Stimulated activated naive CD8-positive, alpha-beta T cell treated with anti-CD3 and anti-CD28 coated beads, Interleukin-15, Interleukin-2, amounts not matched to agents 100 ng/mL and 50 ng/mL, for 24 hours (primary cell): ENCODE measurements at regions not wholly inside any gene's neighbourhood (a gene's known extent, or its start where the extent isn't known, plus 50 kb on each side); places are given as distances from the start of the nearest gene placed in this dataset.

Experiments used
- H3K27ac Mint-ChIP-seq: one replicate; pipeline ENCODE4 v1.8.0; 2021; ENCODE audit warnings: mild to moderate bottlenecking, mixed read lengths
- H3K27me3 Mint-ChIP-seq: one replicate; pipeline ENCODE4 v1.8.0; 2021; ENCODE audit warnings: mixed read lengths
- H3K36me3 Mint-ChIP-seq: one replicate; pipeline ENCODE4 v1.8.0; 2021; ENCODE audit warnings: low read depth, mixed read lengths
- H3K4me1 Mint-ChIP-seq: one replicate; pipeline ENCODE4 v1.8.0; 2021; ENCODE audit warnings: low read depth, mixed read lengths
- H3K4me3 Mint-ChIP-seq: one replicate; pipeline ENCODE4 v1.8.0; 2021; ENCODE audit warnings: mild to moderate bottlenecking, mixed read lengths
- H3K9me3 Mint-ChIP-seq: one replicate; pipeline ENCODE4 v1.8.0; 2021; ENCODE audit warnings: mixed read lengths

DNA sequence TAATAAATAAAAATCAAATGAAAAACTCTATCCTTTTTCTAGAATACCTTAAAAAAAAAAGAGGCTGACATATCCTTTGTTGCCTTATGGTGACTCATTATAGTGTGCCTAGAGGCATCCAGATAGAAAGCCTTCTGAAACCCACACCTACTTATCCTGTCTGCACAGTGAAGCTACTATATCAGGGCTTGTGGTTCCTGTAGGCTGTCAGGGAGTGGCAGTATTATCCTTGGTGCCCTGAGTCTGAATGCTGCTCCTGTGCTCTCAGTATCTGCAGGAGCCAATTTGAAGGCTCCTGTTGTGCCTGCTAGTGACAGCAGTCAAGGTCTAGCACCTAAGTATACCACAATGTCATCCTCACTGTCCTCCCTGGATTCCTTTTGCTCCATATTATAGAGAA lies 168.4 kb upstream of the AVPR1A start:
- no peak overlapping the region for H3K4me3 Mint-ChIP-seq
- H3K4me1 Mint-ChIP-seq = no peaks in the 10 kb centered on the region
- H3K27me3 Mint-ChIP-seq = no peaks in the 10 kb centered on the region
- H3K27ac Mint-ChIP-seq = no peak overlapping the region
- no peaks in the 10 kb centered on the region for H3K36me3 Mint-ChIP-seq
- no peaks in the 10 kb centered on the region for H3K9me3 Mint-ChIP-seq

DNA sequence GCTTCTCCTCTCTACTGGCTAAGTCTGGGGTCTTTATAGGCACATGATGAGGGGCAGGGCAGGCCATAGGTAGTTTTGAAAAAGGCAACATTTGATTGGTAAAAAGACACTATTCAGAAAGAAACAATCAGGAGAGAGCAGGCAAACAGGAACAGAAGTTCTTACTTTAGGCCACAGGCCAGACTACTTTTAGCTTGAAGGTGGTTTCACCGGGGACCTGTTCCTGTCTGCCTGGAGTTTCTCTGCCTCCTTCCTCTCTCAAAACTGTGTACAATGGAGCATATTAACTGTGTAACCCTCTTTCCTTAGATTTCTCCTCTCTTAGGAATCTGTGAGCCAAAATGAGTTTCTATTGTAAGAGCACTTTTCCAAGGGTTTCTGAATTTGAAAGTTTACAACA lies 167.9 kb upstream of the AVPR1A start:
- Mint-ChIP-seq H3K9me3 (no peaks in the 10 kb centered on the region), H3K36me3 (no peaks in the 10 kb centered on the region), H3K4me1 (no peaks in the 10 kb centered on the region), H3K27ac (no peak overlapping the region), H3K4me3 (no peak overlapping the region), H3K27me3 (no peaks in the 10 kb centered on the region)

DNA sequence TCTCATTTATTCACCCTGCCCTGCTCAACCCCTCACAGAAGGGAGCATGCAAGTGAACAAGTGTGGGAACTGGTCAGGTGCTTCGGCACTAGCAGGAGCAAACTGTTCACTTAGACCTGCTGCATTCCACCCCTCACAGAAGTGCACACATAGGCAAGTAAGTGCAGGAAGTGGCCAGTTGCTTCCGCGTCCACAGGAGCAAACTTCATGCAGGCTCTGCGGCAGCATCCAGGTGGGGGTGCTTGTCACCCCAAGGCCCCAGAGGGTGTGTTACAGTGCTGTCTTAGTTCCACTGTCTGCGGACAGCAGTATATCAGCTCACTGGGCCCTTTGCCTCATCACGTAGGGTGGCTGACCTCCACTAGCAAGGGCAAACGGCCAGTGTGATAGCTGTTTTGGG lies 167.3 kb upstream of the AVPR1A start:
- Mint-ChIP-seq H3K4me3 (no peak overlapping the region), H3K36me3 (no peaks in the 10 kb centered on the region), H3K9me3 (no peaks in the 10 kb centered on the region), H3K27ac (no peak overlapping the region), H3K4me1 (no peaks in the 10 kb centered on the region), H3K27me3 (no peaks in the 10 kb centered on the region)

DNA sequence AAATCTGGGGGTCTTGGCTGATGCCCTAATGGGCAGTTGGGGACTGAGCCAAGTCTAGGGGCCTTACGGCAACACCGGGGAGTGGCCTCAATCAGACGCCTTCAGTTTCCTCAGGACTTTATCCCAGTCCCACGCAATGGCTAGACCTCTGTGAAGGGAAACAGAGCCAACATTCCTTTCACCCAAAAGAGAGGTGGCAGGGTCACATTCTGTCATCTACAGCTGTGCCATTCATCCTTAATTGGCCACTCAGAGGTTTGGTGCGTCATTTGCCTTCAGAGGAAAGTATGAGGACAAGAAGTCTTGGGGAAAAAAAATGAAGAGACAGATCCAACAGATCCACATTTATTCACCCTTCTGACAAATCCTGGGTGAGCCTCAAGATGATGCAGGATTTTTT lies 166.9 kb upstream of the AVPR1A start:
- no peaks in the 10 kb centered on the region for H3K36me3 Mint-ChIP-seq
- H3K4me1 Mint-ChIP-seq = no peaks in the 10 kb centered on the region
- no peaks in the 10 kb centered on the region for H3K9me3 Mint-ChIP-seq
- H3K4me3 Mint-ChIP-seq = no peak overlapping the region
- no peaks in the 10 kb centered on the region for H3K27me3 Mint-ChIP-seq
- H3K27ac Mint-ChIP-seq = no peak overlapping the region

DNA sequence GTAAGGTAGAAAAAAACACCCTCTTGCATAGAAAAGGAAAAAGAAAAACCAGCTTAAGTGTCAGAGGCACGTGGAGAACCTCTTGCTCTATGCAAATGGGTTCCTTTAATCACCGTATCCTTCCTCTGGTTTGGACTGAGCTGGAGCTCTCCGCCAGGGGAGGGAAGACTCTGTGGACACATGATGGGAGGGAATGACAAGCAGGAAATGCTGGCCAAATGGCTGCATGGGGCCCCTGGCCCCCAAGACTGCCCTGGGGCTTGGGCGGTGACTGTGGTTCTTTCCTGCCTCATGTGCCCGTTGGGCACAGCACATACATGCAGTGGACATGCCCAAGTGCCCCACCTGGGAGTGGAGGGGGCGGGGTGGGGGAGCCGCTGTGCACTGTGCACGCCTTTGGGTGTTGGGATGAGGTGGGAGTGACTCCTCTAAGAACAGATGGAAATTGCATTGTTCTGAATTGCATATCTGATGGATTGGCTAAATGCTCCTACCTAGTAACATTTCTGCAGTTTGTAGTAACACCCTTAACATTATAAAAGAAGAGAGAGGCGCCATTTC lies 166.4 kb upstream of the AVPR1A start:
- Mint-ChIP-seq H3K36me3 (no peaks in the 10 kb centered on the region), H3K27me3 (no peaks in the 10 kb centered on the region), H3K4me3 (no peak overlapping the region), H3K9me3 (no peaks in the 10 kb centered on the region), H3K27ac (no peak overlapping the region), H3K4me1 (no peaks in the 10 kb centered on the region)

DNA sequence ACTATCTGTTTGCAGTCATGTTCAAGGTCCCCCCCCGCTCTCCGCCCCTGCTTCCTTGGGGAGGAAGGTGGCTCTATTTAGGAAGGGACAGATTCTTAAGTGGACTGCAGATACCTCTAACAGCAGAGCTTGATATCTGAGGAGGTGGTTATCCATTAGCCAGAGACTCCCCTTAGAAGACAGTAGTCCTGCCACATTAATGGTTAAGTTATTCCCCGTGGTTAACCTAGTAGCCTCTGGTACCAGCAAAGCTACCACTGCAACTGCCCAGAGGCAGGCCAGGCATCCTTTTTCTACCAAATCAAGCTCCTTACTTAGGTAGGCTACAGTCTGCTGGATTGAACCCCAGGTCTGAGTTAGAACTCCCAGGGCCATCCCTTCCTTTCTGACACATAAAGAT lies 162.1 kb upstream of the AVPR1A start:
- H3K9me3 Mint-ChIP-seq = peaks cover 7% of the 10 kb centered on the region
- no peaks in the 10 kb centered on the region for H3K27me3 Mint-ChIP-seq
- no peak overlapping the region for H3K4me3 Mint-ChIP-seq
- H3K4me1 Mint-ChIP-seq = no peaks in the 10 kb centered on the region
- no peak overlapping the region for H3K27ac Mint-ChIP-seq
- no peaks in the 10 kb centered on the region for H3K36me3 Mint-ChIP-seq

DNA sequence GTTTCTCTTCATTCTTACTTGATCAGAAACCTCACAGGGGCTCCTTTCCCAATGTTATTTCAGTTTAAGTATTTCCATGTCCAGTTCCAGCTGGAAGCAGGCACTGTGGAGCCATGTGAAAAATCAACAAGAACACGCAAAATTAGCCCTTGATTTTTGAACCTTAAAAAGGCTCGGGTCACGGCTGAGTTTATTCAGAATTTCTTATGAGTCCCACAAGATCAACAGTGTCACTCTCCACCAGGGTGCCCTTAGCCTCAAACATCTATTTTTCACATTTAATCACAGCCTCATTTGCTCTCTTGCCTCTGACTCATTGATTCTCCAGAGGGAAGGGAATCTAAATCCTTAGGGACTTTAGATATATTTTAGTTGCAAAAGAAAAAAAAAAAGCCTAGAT lies 157.7 kb upstream of the AVPR1A start:
- H3K27me3 Mint-ChIP-seq = no peaks in the 10 kb centered on the region
- peaks cover 7% of the 10 kb centered on the region for H3K9me3 Mint-ChIP-seq
- no peaks in the 10 kb centered on the region for H3K36me3 Mint-ChIP-seq
- H3K27ac Mint-ChIP-seq = no peak overlapping the region
- H3K4me3 Mint-ChIP-seq = no peak overlapping the region
- no peaks in the 10 kb centered on the region for H3K4me1 Mint-ChIP-seq

DNA sequence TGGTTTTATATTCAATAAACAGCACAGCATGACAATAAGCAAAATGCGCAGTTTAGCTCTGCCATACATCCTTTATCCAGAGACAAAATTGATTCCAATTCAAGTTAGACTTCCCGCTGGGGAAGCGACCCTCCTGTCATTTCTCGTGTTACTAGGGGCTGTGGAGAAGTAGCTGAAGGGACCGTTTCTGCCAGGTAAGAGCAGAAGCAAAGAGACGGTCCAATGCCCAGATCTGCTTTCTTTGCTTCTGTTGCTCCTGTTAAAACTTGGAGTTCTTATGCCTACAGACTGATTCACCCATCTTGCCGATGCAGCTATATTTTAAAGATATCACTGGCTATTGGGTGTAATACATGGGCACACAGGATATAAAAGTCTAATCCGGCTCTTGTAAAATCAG lies 156.8 kb upstream of the AVPR1A start:
- Mint-ChIP-seq H3K27ac (no peak overlapping the region), H3K4me1 (no peaks in the 10 kb centered on the region), H3K27me3 (no peaks in the 10 kb centered on the region), H3K36me3 (no peaks in the 10 kb centered on the region), H3K4me3 (no peak overlapping the region), H3K9me3 (peaks cover 7% of the 10 kb centered on the region)

DNA sequence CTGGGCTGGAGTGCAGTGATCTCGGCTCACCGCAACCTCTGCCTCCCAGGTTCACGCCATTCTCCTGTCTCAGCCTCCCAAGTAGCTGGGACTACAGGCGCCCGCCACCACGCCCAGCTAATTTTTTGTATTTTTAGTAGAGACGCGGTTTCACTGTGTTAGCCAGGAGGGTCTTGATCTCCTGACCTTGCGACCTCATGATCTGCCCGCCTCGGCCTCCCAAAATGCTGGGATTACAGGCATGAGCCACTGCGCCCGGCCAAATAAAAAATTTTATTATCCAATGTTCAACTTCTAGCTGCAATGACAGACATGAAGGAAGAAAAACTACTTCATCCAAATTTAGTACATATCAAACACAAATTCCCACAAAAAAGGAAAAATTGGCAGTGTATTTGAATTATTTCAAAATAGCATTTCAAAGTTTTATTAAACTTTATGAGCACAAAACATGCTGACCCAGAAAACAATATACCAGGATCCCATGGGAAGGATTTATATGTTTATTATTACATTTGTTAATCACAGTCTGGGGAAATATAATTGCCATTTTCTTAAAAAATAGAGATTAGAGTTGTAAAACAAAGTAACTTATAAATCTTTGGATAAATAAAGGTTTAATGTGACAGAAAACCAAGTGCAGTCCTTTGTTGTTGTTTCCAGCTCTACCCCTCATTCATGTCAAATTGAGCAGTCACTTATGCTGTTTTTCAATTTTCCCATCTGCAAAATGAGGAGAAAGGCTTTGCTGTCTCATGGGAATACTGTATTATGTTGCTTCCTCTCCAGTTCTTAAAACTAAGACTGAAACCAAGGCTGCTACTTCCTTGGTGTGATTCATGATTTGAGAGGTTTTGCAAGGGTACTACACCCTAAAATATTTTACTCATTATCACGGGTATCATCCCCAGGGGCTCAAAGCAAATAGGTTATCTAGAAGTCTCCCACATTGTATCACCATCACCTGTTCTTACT lies 155.2 kb upstream of the AVPR1A start:
- Mint-ChIP-seq H3K4me3 (no peak overlapping the region), H3K9me3 (peaks cover 5% of the 10 kb centered on the region), H3K27ac (no peak overlapping the region), H3K4me1 (peaks cover 3% of the 10 kb centered on the region), H3K27me3 (no peaks in the 10 kb centered on the region), H3K36me3 (no peaks in the 10 kb centered on the region)

DNA sequence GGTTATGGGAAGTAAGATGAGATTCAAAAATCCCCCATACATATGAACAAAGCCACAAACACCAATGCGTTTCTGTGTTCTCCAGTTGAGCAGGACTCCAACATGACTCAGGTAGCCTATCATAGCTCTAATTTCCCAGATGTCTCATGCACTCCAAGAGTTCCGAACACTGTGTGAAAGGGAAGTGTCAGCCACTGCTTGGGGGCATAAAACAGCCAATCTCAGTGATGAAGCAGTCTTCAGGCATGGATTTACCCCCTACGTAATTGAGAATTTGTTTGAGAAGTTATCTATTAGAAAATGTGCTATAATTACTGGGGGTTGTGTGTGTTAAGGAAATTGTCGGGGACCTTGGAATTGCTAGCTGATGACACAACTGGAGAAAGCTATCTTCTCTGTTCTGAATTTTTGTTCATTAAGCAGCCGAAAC lies 153.9 kb upstream of the AVPR1A start:
- H3K27ac Mint-ChIP-seq = no peak overlapping the region
- H3K4me1 Mint-ChIP-seq = peaks cover 3% of the 10 kb centered on the region
- no peaks in the 10 kb centered on the region for H3K27me3 Mint-ChIP-seq
- no peaks in the 10 kb centered on the region for H3K36me3 Mint-ChIP-seq
- H3K4me3 Mint-ChIP-seq = no peak overlapping the region
- no peaks in the 10 kb centered on the region for H3K9me3 Mint-ChIP-seq

DNA sequence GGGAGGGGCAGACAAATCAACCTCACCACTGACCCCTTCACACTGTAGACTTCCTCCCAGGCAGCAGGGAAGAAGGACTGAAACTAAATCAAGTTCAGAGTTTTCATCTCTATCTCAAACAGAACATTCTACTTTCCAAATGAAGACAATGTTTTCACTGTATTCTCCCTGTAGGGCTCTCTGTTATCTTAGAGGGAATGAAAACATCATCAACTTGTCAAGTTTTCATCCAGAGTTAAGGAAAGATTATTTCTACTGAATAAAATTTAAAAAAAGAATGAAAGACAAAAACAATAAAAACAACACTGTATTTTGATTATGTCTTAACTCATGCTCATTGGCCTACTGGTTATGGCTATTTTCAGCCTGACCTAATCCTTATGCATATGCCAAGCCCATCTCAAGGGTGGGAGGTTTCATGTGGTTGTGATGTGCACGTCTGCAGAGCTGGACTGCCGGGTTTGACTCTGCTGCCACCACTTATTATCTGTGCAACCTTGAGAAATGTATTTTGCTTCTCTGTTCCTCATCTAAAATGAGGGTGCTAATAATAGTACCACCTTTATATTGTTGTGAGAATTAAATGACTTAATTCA lies 152.0 kb upstream of the AVPR1A start:
- Mint-ChIP-seq H3K27me3 (no peaks in the 10 kb centered on the region), H3K4me1 (peaks cover 3% of the 10 kb centered on the region), H3K9me3 (no peaks in the 10 kb centered on the region), H3K36me3 (no peaks in the 10 kb centered on the region), H3K4me3 (no peak overlapping the region), H3K27ac (no peak overlapping the region)

DNA sequence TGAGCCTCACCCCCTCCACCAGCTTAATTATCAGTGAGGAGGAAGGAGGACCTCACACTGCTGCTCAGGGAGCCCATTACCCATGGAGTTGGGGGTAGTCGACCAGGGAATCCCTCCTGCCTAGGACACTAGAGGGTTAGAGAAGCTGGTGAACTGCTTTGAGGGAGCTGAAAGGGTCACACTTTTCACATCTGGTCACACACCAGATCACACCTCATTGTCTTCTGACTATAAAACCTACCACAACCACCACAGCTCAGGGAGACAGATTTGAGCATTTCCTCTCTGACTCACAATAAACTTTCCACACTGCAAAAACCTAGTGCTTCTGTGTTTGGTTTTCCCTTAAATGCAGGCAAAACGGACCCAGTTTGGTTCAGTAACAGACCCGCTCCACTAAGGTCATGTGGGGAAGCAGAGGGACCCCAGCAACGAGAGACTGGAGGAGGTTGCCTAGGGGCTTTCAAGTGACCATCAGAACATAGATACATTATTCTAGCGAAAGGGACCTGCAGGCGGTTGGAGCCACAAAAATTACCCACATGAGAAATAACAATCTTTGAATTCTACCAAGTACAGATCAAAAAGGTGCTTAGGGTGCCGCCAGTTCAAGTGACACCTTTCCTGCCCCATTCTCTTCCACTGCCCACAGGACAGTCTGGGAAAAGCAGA lies 151.4 kb upstream of the AVPR1A start:
- Mint-ChIP-seq H3K4me1 (peaks cover 3% of the 10 kb centered on the region), H3K4me3 (no peak overlapping the region), H3K27me3 (no peaks in the 10 kb centered on the region), H3K9me3 (no peaks in the 10 kb centered on the region), H3K27ac (no peak overlapping the region), H3K36me3 (no peaks in the 10 kb centered on the region)

DNA sequence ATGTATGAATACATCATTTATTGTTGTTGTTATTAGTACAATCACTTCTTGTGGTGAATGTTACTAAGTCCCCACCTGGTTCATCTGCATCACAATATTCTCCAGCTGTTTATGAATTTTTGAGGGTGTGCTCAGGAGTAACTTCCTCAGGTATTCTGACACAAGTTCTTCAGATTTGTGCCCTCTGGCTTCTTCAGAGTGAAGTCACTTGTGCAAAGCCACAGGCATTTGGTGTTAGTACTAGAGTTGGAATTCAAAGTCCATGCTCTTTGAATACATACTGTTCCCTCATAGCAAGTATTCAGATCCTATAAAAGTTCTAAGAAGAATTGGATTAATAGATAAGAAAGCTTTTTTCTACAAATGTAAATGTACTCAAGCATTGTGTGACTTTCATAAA lies 150.3 kb upstream of the AVPR1A start:
- Mint-ChIP-seq H3K27me3 (no peaks in the 10 kb centered on the region), H3K4me1 (peaks cover 3% of the 10 kb centered on the region), H3K9me3 (no peaks in the 10 kb centered on the region), H3K36me3 (no peaks in the 10 kb centered on the region), H3K4me3 (no peak overlapping the region), H3K27ac (no peak overlapping the region)

DNA sequence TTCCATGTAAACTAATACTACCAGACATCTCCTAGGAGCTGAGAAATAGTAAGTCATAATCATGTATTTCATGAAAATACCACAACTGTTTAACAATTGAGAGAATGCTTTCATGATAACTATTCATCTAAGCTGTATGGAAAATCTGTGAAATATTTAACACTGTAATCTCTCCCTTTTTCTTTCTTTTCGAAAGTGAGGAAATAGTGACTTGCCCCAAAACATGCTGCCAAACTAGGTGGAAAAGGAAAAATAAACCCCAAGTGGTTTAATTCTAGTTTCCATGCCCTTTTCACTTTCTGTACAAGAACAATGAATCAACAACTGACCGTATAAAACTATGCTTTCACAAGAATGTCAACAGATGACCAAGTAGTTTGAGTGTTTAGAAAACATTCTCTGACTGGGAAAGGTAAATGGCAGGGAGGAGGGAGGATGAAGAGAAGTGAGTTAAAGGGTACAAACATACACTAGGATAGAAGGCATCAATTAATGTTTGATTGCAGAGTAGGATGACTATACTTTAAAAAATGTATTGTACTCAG lies 147.5 kb upstream of the AVPR1A start:
- Mint-ChIP-seq H3K4me3 (no peak overlapping the region), H3K27me3 (no peaks in the 10 kb centered on the region), H3K9me3 (no peaks in the 10 kb centered on the region), H3K36me3 (no peaks in the 10 kb centered on the region), H3K4me1 (peaks cover 3% of the 10 kb centered on the region), H3K27ac (no peak overlapping the region)

DNA sequence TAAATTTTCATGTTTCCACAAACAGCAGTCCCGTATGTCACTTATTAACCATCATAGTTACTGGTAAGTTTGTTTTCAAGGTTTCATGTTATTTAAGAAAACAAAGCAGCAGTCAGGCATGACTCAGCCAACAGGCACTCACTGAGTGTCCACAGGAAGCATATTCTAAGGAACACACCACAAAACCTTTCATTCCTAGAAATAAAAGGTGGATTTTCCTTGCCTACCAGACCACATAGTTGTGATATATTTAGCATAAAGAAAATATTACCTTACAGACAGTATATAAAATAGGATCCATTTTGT lies 143.3 kb upstream of the AVPR1A start:
- H3K4me1 Mint-ChIP-seq = no peaks in the 10 kb centered on the region
- no peaks in the 10 kb centered on the region for H3K36me3 Mint-ChIP-seq
- no peaks in the 10 kb centered on the region for H3K27me3 Mint-ChIP-seq
- H3K27ac Mint-ChIP-seq = no peak overlapping the region
- no peaks in the 10 kb centered on the region for H3K9me3 Mint-ChIP-seq
- H3K4me3 Mint-ChIP-seq = no peak overlapping the region
